GM23338 (cell line): ENCODE measurements at regions not wholly inside any gene's neighbourhood (a gene's known extent, or its start where the extent isn't known, plus 50 kb on each side); places are given as distances from the start of the nearest gene placed in this dataset.

Experiments
- ATAC-seq: fragments of 200-7000 bp; cut with Tn5 transposase; 3 replicates; pipeline ENCODE4 v1.9.1; 2020
- DNase-seq: peaks from one replicate; pipeline ENCODE4 v3.0.0-alpha.2; 2015; ENCODE audit warnings: low spot score
- H2AFZ ChIP-seq: fragments of 200-600 bp; sonication (generic); 2 replicates; pipeline ENCODE4 v1.8.0; 2016; ENCODE audit warnings: antibody characterized with exemption, mild to moderate bottlenecking, moderate library complexity
- H3F3A ChIP-seq: fragments of 200-600 bp; sonication (generic); replicated peaks from 2 replicates; pipeline ENCODE4 v1.8.0; 2017; ENCODE audit warnings: antibody characterized with exemption, mixed run types, low read depth
- H3K27ac ChIP-seq: fragments of 200-600 bp; sonication (generic); 2 replicates; pipeline ENCODE4 v1.6.1; 2016; ENCODE audit warnings: low read depth
- H3K27me3 ChIP-seq: fragments of 200-600 bp; sonication (generic); 2 replicates; pipeline ENCODE4 v1.8.0; 2016; ENCODE audit warnings: mild to moderate bottlenecking, mixed run types, moderate library complexity; ENCODE audit not compliant: insufficient read depth
- H3K36me3 ChIP-seq: fragments of 200-600 bp; sonication (generic); 2 replicates; pipeline ENCODE4 v1.8.0; 2016; ENCODE audit warnings: mild to moderate bottlenecking; ENCODE audit not compliant: insufficient read depth
- H3K4me1 ChIP-seq: fragments of 200-600 bp; sonication (generic); 2 replicates; pipeline ENCODE4 v1.8.0; 2016; ENCODE audit warnings: mild to moderate bottlenecking, moderate library complexity; ENCODE audit not compliant: insufficient read depth
- H3K4me2 ChIP-seq: fragments of 200-600 bp; sonication (generic); 2 replicates; pipeline ENCODE4 v1.7.1; 2017; ENCODE audit warnings: mixed run types
- H3K4me3 ChIP-seq: fragments of 200-600 bp; sonication (generic); 2 replicates; pipeline ENCODE4 v1.6.1; 2016; ENCODE audit warnings: mixed run types
- H3K79me2 ChIP-seq: fragments of 200-600 bp; sonication (generic); replicated peaks from 2 replicates; pipeline ENCODE4 v1.8.0; 2017; ENCODE audit warnings: mild to moderate bottlenecking; ENCODE audit not compliant: insufficient read depth
- H3K9me2 ChIP-seq: fragments of 200-600 bp; sonication (generic); 2 replicates; pipeline ENCODE4 v1.8.0; 2017; ENCODE audit not compliant: insufficient read depth
- H4K20me1 ChIP-seq: fragments of 200-600 bp; sonication (generic); replicated peaks from 2 replicates; pipeline ENCODE4 v1.8.0; 2017; ENCODE audit warnings: mild to moderate bottlenecking; ENCODE audit not compliant: insufficient read depth
- H3K27ac Mint-ChIP-seq: 2 replicates; pipeline ENCODE4 v1.8.0; 2020; ENCODE audit warnings: inconsistent platforms, mild to moderate bottlenecking, moderate library complexity, mixed read lengths
- H3K27me3 Mint-ChIP-seq: 3 replicates; pipeline ENCODE4 v1.8.0; 2022; ENCODE audit warnings: low read depth, mild to moderate bottlenecking, moderate library complexity, mixed read lengths, inconsistent platforms; ENCODE audit not compliant: insufficient read depth, poor library complexity
- H3K36me3 Mint-ChIP-seq: 3 replicates; pipeline ENCODE4 v1.8.0; 2021; ENCODE audit warnings: low read depth, mild to moderate bottlenecking, inconsistent platforms, moderate library complexity, mixed read lengths
- H3K4me1 Mint-ChIP-seq: 3 replicates; pipeline ENCODE4 v1.8.0; 2020; ENCODE audit warnings: mild to moderate bottlenecking, inconsistent platforms, mixed read lengths
- H3K4me3 Mint-ChIP-seq: 3 replicates; pipeline ENCODE4 v1.8.0; 2021; ENCODE audit warnings: moderate library complexity, mild to moderate bottlenecking, inconsistent platforms, mixed read lengths
- H3K9me3 Mint-ChIP-seq: 3 replicates; pipeline ENCODE4 v1.8.0; 2020; ENCODE audit warnings: moderate library complexity, mild to moderate bottlenecking, inconsistent platforms, mixed read lengths
- CREB1 ChIP-seq: fragments of 250-450 bp; sonication (Bioruptor Pico); IDR thresholded peaks from 2 replicates; pipeline ENCODE4 v1.5.0; 2020; ENCODE audit warnings: low read depth, mild to moderate bottlenecking, moderate library complexity
- CTCF ChIP-seq, 2 experiments: fragments of 200-600 bp in 1 of 2; sonication (generic) in 1 of 2; conservative IDR thresholded peaks; 2 replicates each; pipeline versions ENCODE4 v1.5.1 to v1.6.1; 2016 to 2017; ENCODE audit warnings: antibody characterized with exemption in 2 of 2, low read depth in 2 of 2, mild to moderate bottlenecking in 2 of 2, moderate library complexity in 1 of 2
- ETS1 ChIP-seq: IDR thresholded peaks from 2 replicates; pipeline ENCODE4 v1.6.1; 2016; ENCODE audit warnings: antibody characterized with exemption
- EZH2 ChIP-seq: fragments of 200-600 bp; sonication (generic); IDR thresholded peaks from one replicate; pipeline ENCODE4 v1.8.0; 2017; ENCODE audit warnings: antibody characterized with exemption, mild to moderate bottlenecking, low read depth; ENCODE audit not compliant: unreplicated experiment
- EZH2phosphoT487 ChIP-seq: fragments of 200-600 bp; sonication (generic); IDR thresholded peaks from one replicate; pipeline ENCODE4 v1.8.1; 2018; ENCODE audit warnings: antibody characterized with exemption; ENCODE audit not compliant: unreplicated experiment
- JUNB ChIP-seq: IDR thresholded peaks from one replicate; pipeline ENCODE4 v1.6.1; 2016; ENCODE audit warnings: antibody characterized with exemption; ENCODE audit not compliant: unreplicated experiment
- NANOG ChIP-seq: IDR thresholded peaks from 2 replicates; pipeline ENCODE4 v1.6.1; 2016; ENCODE audit warnings: antibody characterized with exemption, borderline replicate concordance
- POLR2AphosphoS5 ChIP-seq: IDR thresholded peaks from 2 replicates; pipeline ENCODE4 v1.6.1; 2016; ENCODE audit warnings: antibody characterized with exemption, low read depth
- REST ChIP-seq: IDR thresholded peaks from one replicate; pipeline ENCODE4 v1.6.1; 2018; ENCODE audit warnings: antibody characterized with exemption; ENCODE audit not compliant: unreplicated experiment
- STAT1 ChIP-seq: IDR thresholded peaks from one replicate; pipeline ENCODE4 v1.6.1; 2016; ENCODE audit warnings: antibody characterized with exemption; ENCODE audit not compliant: unreplicated experiment
- ZNF114 ChIP-seq: fragments of 250-450 bp; sonication (Bioruptor Pico); IDR thresholded peaks from 2 replicates; pipeline ENCODE4 v1.5.0; 2020; ENCODE audit warnings: mild to moderate bottlenecking, moderate library complexity
- ZNF331 ChIP-seq: fragments of 250-450 bp; sonication (Bioruptor Pico); IDR thresholded peaks from 2 replicates; pipeline ENCODE4 v1.5.0; 2020; ENCODE audit warnings: low read depth, mild to moderate bottlenecking, moderate library complexity
- ZNF462 ChIP-seq: fragments of 250-450 bp; sonication (Bioruptor Pico); IDR thresholded peaks from 2 replicates; pipeline ENCODE4 v1.5.0; 2020; ENCODE audit warnings: mild to moderate bottlenecking, moderate library complexity

GRCh38 chr7:138258197-138258559 lies 181.9 kb downstream of the AKR1D1 start:
- Histone ChIP-seq H3K79me2 (no peaks in the 10 kb centered on the region), H3K4me2 (no peak overlapping the region), H3K4me1 (peaks cover 8% of the 10 kb centered on the region), H4K20me1 (no peaks in the 10 kb centered on the region), H2AFZ (peak overlapping the region; percentile 84), H3K27ac (no peak overlapping the region), H3F3A (no peaks in the 10 kb centered on the region), H3K4me3 (no peak overlapping the region), H3K9me2 (peaks cover 12% of the 10 kb centered on the region; the same call in 1 of the 2 replicates), H3K36me3 (peaks cover 11% of the 10 kb centered on the region), H3K27me3 (no peaks in the 10 kb centered on the region)
- H3K4me1 Mint-ChIP-seq, result peaks cover 7% of the 10 kb centered on the region
- no peak for ATAC-seq
- DNase-seq, result no peak
- H3K36me3 Mint-ChIP-seq, result peaks cover 61% of the 10 kb centered on the region
- no peak for TF ChIP-seq JUNB
- no peak for TF ChIP-seq POLR2AphosphoS5
- TF ChIP-seq ZNF331 (CRISPR knock-in tag), result no peak
- no peak for TF ChIP-seq REST
- no peak for TF ChIP-seq CTCF (conservative IDR thresholded peaks at IDR 0.05; ENCODE audit: low read depth in 2 of 2)
- no peak for TF ChIP-seq CREB1
- no peak for TF ChIP-seq ZNF114
- no peak for TF ChIP-seq STAT1
- TF ChIP-seq NANOG, result no peak
- no peak for TF ChIP-seq ETS1
- TF ChIP-seq EZH2, result no peak
- TF ChIP-seq EZH2phosphoT487, result no peak
- TF ChIP-seq ZNF462, result no peak
- H3K27me3 Mint-ChIP-seq, result peaks cover under 1% of the 10 kb centered on the region
- H3K27ac Mint-ChIP-seq, result no peak overlapping the region
- peaks cover 48% of the 10 kb centered on the region for H3K9me3 Mint-ChIP-seq
- no peak overlapping the region for H3K4me3 Mint-ChIP-seq
